ENCODE measurements at regions not wholly inside any gene's neighbourhood (a gene's known extent, or its start where the extent isn't known, plus 50 kb on each side); places are given as distances from the start of the nearest gene placed in this dataset.

GRCh38 chr10:131792809-131793208 lies 108.0 kb upstream of the PPP2R2D start:
- Histone ChIP-seq H3K27ac (ENCODE audit: low read depth, low read length, poor library complexity, severe bottlenecking) (no peak overlapping the region), H3K27me3 (replicated peaks; ENCODE audit: insufficient read depth, low read depth, low read length, poor library complexity) (no peaks in the 10 kb centered on the region), H3K9me3 (ENCODE audit: low read depth, low read length, poor library complexity, severe bottlenecking) (peaks cover 6% of the 10 kb centered on the region), H3K4me3 (ENCODE audit: low read depth, low read length, poor library complexity, severe bottlenecking) (no peak overlapping the region), H3K36me3 (ENCODE audit: insufficient read depth, low read length, poor library complexity, severe bottlenecking) (no peaks in the 10 kb centered on the region), H3K4me1 (ENCODE audit: insufficient read depth, low read length, poor library complexity, severe bottlenecking) (no peaks in the 10 kb centered on the region)
- ChIA-PET POLR2A (ENCODE audit: low non-redundant PET) (no interaction called here), CTCF (no interaction called here)
- BruUV-seq (replicated peaks) = no TSS peak
- DNase-seq (ENCODE audit: low spot score) = no peak
- intact Hi-C loops (cut with micrococcal nuclease; ENCODE audit: unreplicated experiment) = no loop called here
- TF ChIP-seq CTCF (conservative IDR thresholded peaks at IDR 0.05; ENCODE audit: low read depth, low read length) = no peak
- TF ChIP-seq EZH2 (IDR thresholded peaks at IDR 0.05; ENCODE audit: borderline replicate concordance, low read depth, low read length, poor library complexity, severe bottlenecking) = no peak

GRCh38 chr10:131795761-131796160 lies 105.0 kb upstream of the PPP2R2D start:
- no TSS peak for BruUV-seq (replicated peaks)
- POLR2A ChIA-PET (ENCODE audit: low non-redundant PET) = no interaction called here

GRCh38 chr10:131797626-131798025 lies 103.2 kb upstream of the PPP2R2D start:
- TF ChIP-seq EZH2 (IDR thresholded peaks at IDR 0.05; ENCODE audit: borderline replicate concordance, low read depth, low read length, poor library complexity, severe bottlenecking) (no peak), CTCF (conservative IDR thresholded peaks at IDR 0.05; ENCODE audit: low read depth, low read length) (no peak)
- no peaks in the 10 kb centered on the region for H3K4me1 ChIP-seq (ENCODE audit: insufficient read depth, low read length, poor library complexity, severe bottlenecking)
- H3K9me3 ChIP-seq (ENCODE audit: low read depth, low read length, poor library complexity, severe bottlenecking) = peaks cover 12% of the 10 kb centered on the region
- no peak overlapping the region for H3K4me3 ChIP-seq (ENCODE audit: low read depth, low read length, poor library complexity, severe bottlenecking)
- H3K27me3 ChIP-seq (replicated peaks; ENCODE audit: insufficient read depth, low read depth, low read length, poor library complexity) = no peaks in the 10 kb centered on the region
- no peak overlapping the region for H3K27ac ChIP-seq (ENCODE audit: low read depth, low read length, poor library complexity, severe bottlenecking)
- ChIA-PET POLR2A (ENCODE audit: low non-redundant PET) (no interaction called here), CTCF (no interaction called here)
- BruUV-seq (replicated peaks) = no TSS peak
- intact Hi-C loops (cut with micrococcal nuclease; ENCODE audit: unreplicated experiment) = no loop called here
- H3K36me3 ChIP-seq (ENCODE audit: insufficient read depth, low read length, poor library complexity, severe bottlenecking) = no peaks in the 10 kb centered on the region
- DNase-seq (ENCODE audit: low spot score) = no peak

More at GRCh38 chr10:131795761-131796160, 105.0 kb upstream of the PPP2R2D start:
- intact Hi-C loops (cut with micrococcal nuclease; ENCODE audit: unreplicated experiment) = no loop called here
- DNase-seq (ENCODE audit: low spot score) = no peak
- Histone ChIP-seq H3K27me3 (replicated peaks; ENCODE audit: insufficient read depth, low read depth, low read length, poor library complexity) (no peaks in the 10 kb centered on the region), H3K9me3 (ENCODE audit: low read depth, low read length, poor library complexity, severe bottlenecking) (peaks cover 12% of the 10 kb centered on the region), H3K4me1 (ENCODE audit: insufficient read depth, low read length, poor library complexity, severe bottlenecking) (no peaks in the 10 kb centered on the region), H3K36me3 (ENCODE audit: insufficient read depth, low read length, poor library complexity, severe bottlenecking) (no peaks in the 10 kb centered on the region), H3K27ac (ENCODE audit: low read depth, low read length, poor library complexity, severe bottlenecking) (no peak overlapping the region), H3K4me3 (ENCODE audit: low read depth, low read length, poor library complexity, severe bottlenecking) (no peak overlapping the region)
- TF ChIP-seq CTCF (conservative IDR thresholded peaks at IDR 0.05; ENCODE audit: low read depth, low read length) (no peak), EZH2 (IDR thresholded peaks at IDR 0.05; ENCODE audit: borderline replicate concordance, low read depth, low read length, poor library complexity, severe bottlenecking) (no peak)
- CTCF ChIA-PET = no interaction called here
